ENCODE measurements at regions not wholly inside any gene's neighbourhood (a gene's known extent, or its start where the extent isn't known, plus 50 kb on each side); places are given as distances from the start of the nearest gene placed in this dataset.

DNA sequence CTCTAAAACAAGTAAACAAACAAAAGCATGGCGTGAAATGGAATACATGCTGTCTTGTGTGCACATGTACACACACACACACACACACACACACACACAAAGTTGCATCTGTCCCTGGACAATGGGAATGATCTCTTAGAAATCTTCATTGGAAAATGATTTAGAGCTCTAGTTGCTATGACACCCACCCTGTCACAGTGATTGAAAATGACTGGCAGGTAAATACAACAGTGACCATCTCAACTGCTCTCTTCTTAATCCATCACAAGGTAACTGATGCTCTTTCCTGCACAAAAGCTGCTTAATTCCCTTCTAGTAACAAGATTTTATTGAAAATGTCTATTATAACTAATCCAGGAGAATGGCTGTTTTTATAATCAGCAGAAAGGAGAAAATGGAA lies 1011.7 kb upstream of the GYPC start:
- Histone ChIP-seq H3K4me3 (ENCODE audit: insufficient read depth, low read depth, low read length) (no peak overlapping the region), H3K9me1 (ENCODE audit: insufficient read depth, low read length) (no peaks in the 10 kb centered on the region), H3K79me1 (ENCODE audit: low read depth in 1 of 2, low read length in 2 of 2) (no peaks in the 10 kb centered on the region), H3K9me3 (ENCODE audit: control insufficient read depth, insufficient read depth, low read length) (peaks cover 11% of the 10 kb centered on the region), H2AK9ac (replicated peaks; ENCODE audit: low read depth, low read length, poor library complexity) (no peak overlapping the region), H3K18ac (ENCODE audit: low read depth, low read length) (no peak overlapping the region), H3K4me1 (ENCODE audit: control insufficient read depth, insufficient read depth, low read length) (no peaks in the 10 kb centered on the region), H2AFZ (replicated peaks; ENCODE audit: low read length, poor library complexity) (no peak overlapping the region), H3K36me3 (ENCODE audit: control insufficient read depth, insufficient read depth, low read length) (no peaks in the 10 kb centered on the region), H3K14ac (replicated peaks; ENCODE audit: low read depth, low read length) (no peak overlapping the region), H2BK120ac (ENCODE audit: low read depth, low read length) (no peak overlapping the region), H3K9ac (ENCODE audit: low read depth, low read length) (no peak overlapping the region), H3K4ac (ENCODE audit: low read depth, low read length) (no peak overlapping the region), H3K27me3 (ENCODE audit: control insufficient read depth, insufficient read depth, low read length) (no peaks in the 10 kb centered on the region), H3K56ac (ENCODE audit: extremely low read depth, insufficient read depth, low read length) (no peak overlapping the region), H2BK20ac (ENCODE audit: low read depth, low read length) (no peak overlapping the region), H2BK15ac (ENCODE audit: low read depth, low read length) (no peak overlapping the region), H2AK5ac (ENCODE audit: low read depth, low read length) (no peak overlapping the region), H4K8ac (ENCODE audit: low read depth in 2 of 2, low read length in 2 of 2) (no peak overlapping the region), H4K20me1 (ENCODE audit: insufficient read depth, low read length) (no peaks in the 10 kb centered on the region), H4K5ac (ENCODE audit: low read depth, low read length) (no peak overlapping the region), H3K23ac (ENCODE audit: low read depth, low read length) (no peak overlapping the region), H4K91ac (ENCODE audit: insufficient read depth, low read depth, low read length) (no peak overlapping the region), H3K27ac (ENCODE audit: insufficient read depth, low read length) (no peak overlapping the region), H3K4me2 (ENCODE audit: low read depth, low read length) (no peak overlapping the region), H2BK5ac (ENCODE audit: low read depth, low read length, poor library complexity, severe bottlenecking) (no peak overlapping the region)
- no TSS peak for BruUV-seq (replicated peaks)
- ATAC-seq (ENCODE audit: low read depth) (no peak), DNase-seq (no peak)
- intact Hi-C loops (cut with micrococcal nuclease) = no loop called here
- WGBS, 2 experiments (ENCODE audit: extremely low coverage in 2 of 2, insufficient read length in 1 of 2) = no CpG with 5 or more reads among the region's 1 CpG
- dilution Hi-C loops (cut with HindIII; ENCODE audit: low sequenced_read_pairs, unreplicated experiment) = no loop called here
- TF ChIP-seq BHLHE40 (IDR thresholded peaks at IDR 0.05; ENCODE audit: low read depth, low read length) (no peak), RAD21 (IDR thresholded peaks at IDR 0.05; ENCODE audit: low read length) (no peak), CTCF (conservative IDR thresholded peaks at IDR 0.05; ENCODE audit: low read depth, low read length) (no peak), POLR2A (IDR thresholded peaks at IDR 0.05; ENCODE audit: low read depth, low read length) (no peak), RFX5 (IDR thresholded peaks at IDR 0.05; ENCODE audit: low read depth, low read length) (no peak), MAFK (IDR thresholded peaks at IDR 0.05; ENCODE audit: low read depth, low read length) (no peak), USF2 (IDR thresholded peaks at IDR 0.05; ENCODE audit: low read depth, low read length) (no peak)
- ChIA-PET CTCF (no interaction called here), POLR2A (ENCODE audit: unreplicated experiment) (no interaction called here)
- in situ Hi-C loops (cut with MboI; ENCODE audit: low sequenced_read_pairs) = no loop called here

Data from IMR-90 (cell line).